Cardiac muscle cell (in vitro differentiated cells and primary cell): ENCODE measurements at regions not wholly inside any gene's neighbourhood (a gene's known extent, or its start where the extent isn't known, plus 50 kb on each side); places are given as distances from the start of the nearest gene placed in this dataset.

Experiments
- DNase-seq, 2 donors: peaks; one replicate each; pipeline versions ENCODE4 v3.0.0 to v3.0.0-alpha.2; 2010 to 2017; ENCODE audit warnings: low read depth in 1 of 2, low spot score in 1 of 2
- H3K27ac ChIP-seq: fragments of 200-600 bp; sonication (generic); 2 replicates; pipeline ENCODE4 v1.5.1; 2016
- H3K27me3 ChIP-seq: fragments of 200-600 bp; sonication (generic); 2 replicates; pipeline ENCODE4 v1.6.0; 2016; ENCODE audit warnings: control low read depth
- H3K36me3 ChIP-seq: fragments of 200-600 bp; sonication (generic); 2 replicates; pipeline ENCODE4 v1.5.1; 2016; ENCODE audit warnings: control low read depth
- H3K4me1 ChIP-seq: fragments of 200-600 bp; sonication (generic); 2 replicates; pipeline ENCODE4 v1.8.1; 2017; ENCODE audit warnings: low read depth, mild to moderate bottlenecking, mixed run types
- H3K4me3 ChIP-seq: fragments of 200-600 bp; sonication (generic); 2 replicates; pipeline ENCODE4 v1.5.1; 2016; ENCODE audit warnings: mild to moderate bottlenecking
- H3K9me3 ChIP-seq: fragments of 200-600 bp; sonication (generic); 2 replicates; pipeline ENCODE4 v1.5.1; 2017; ENCODE audit warnings: low read depth, mild to moderate bottlenecking, control low read depth
- CTCF ChIP-seq: IDR thresholded peaks from 2 replicates; pipeline ENCODE4 v1.5.1; 2012; ENCODE audit warnings: low read depth, mild to moderate bottlenecking, low read length

- Histone ChIP-seq H3K9me3 (no peaks in the 10 kb centered on the region), H3K27ac (no peak overlapping the region), H3K27me3 (no peaks in the 10 kb centered on the region), H3K4me1 (no peaks in the 10 kb centered on the region), H3K36me3 (no peaks in the 10 kb centered on the region), H3K4me3 (no peak overlapping the region)
- no peak for DNase-seq
- no peak for TF ChIP-seq CTCF
These were observed 1291.6 kb downstream of the FSCB start for GRCh38 chr14:43215524-43215923.

GRCh38 chr14:43207189-43207588, 1299.9 kb downstream of the FSCB start:
- Histone ChIP-seq H3K27me3 (no peaks in the 10 kb centered on the region), H3K4me3 (no peak overlapping the region), H3K9me3 (no peaks in the 10 kb centered on the region), H3K27ac (no peak overlapping the region), H3K4me1 (no peaks in the 10 kb centered on the region), H3K36me3 (no peaks in the 10 kb centered on the region)
- no peak for DNase-seq
- no peak for TF ChIP-seq CTCF

- no peaks in the 10 kb centered on the region for H3K9me3 ChIP-seq
- H3K4me1 ChIP-seq = no peaks in the 10 kb centered on the region
- no peaks in the 10 kb centered on the region for H3K36me3 ChIP-seq
- no peak for DNase-seq
- TF ChIP-seq CTCF = no peak
- H3K27me3 ChIP-seq = no peaks in the 10 kb centered on the region
- H3K4me3 ChIP-seq = no peak overlapping the region
- no peak overlapping the region for H3K27ac ChIP-seq
These were observed 1302.3 kb downstream of the FSCB start for GRCh38 chr14:43204816-43205215.

GRCh38 chr14:43200519-43200918, 1306.6 kb downstream of the FSCB start:
- TF ChIP-seq CTCF = no peak
- no peak overlapping the region for H3K4me3 ChIP-seq
- H3K27ac ChIP-seq = no peak overlapping the region
- H3K4me1 ChIP-seq = no peaks in the 10 kb centered on the region
- DNase-seq = no peak
- no peaks in the 10 kb centered on the region for H3K9me3 ChIP-seq
- no peaks in the 10 kb centered on the region for H3K36me3 ChIP-seq
- no peaks in the 10 kb centered on the region for H3K27me3 ChIP-seq

- no peak overlapping the region for H3K27ac ChIP-seq
- no peak for DNase-seq
These were observed 1308.6 kb downstream of the FSCB start for GRCh38 chr14:43198465-43198864.

More at GRCh38 chr14:43198465-43198864, 1308.6 kb downstream of the FSCB start:
- Histone ChIP-seq H3K4me1 (no peaks in the 10 kb centered on the region), H3K4me3 (no peak overlapping the region), H3K27me3 (no peaks in the 10 kb centered on the region), H3K9me3 (no peaks in the 10 kb centered on the region), H3K36me3 (no peaks in the 10 kb centered on the region)
- TF ChIP-seq CTCF = no peak
